Prostate gland (tissue), 2 donors: ENCODE measurements at regions not wholly inside any gene's neighbourhood (a gene's known extent, or its start where the extent isn't known, plus 50 kb on each side); places are given as distances from the start of the nearest gene placed in this dataset.
"Not testable (repeated sequence)": the region's sequence is repeated elsewhere in the genome, so short reads cannot be mapped to it uniquely, and the experiment has no call there.

Source experiments
- POLR2A ChIP-seq: fragments of 450-650 bp; IDR thresholded peaks from one replicate; pipeline ENCODE4 v1.6.1; 2016; ENCODE audit warnings: antibody characterized with exemption, mild to moderate bottlenecking
- POLR2AphosphoS5 ChIP-seq: sonication (generic); formaldehyde crosslinking; IDR thresholded peaks from one replicate; pipeline ENCODE4 v1.6.1; 2017; ENCODE audit warnings: antibody characterized with exemption
- TF ChIP-seq, protein P1 (sequence below), 4 experiments: fragments of 200-600 bp in 2 of 4; fragments of 450-650 bp in 2 of 4; sonication (generic) in 2 of 4; IDR thresholded peaks; 1 replicate in 3 of 4; 2 replicates in 1 of 4; pipeline ENCODE4 v1.5.1; 2016 to 2019; ENCODE audit warnings: antibody characterized with exemption in 4 of 4, mild to moderate bottlenecking in 2 of 4, moderate library complexity in 2 of 4

DNA sequence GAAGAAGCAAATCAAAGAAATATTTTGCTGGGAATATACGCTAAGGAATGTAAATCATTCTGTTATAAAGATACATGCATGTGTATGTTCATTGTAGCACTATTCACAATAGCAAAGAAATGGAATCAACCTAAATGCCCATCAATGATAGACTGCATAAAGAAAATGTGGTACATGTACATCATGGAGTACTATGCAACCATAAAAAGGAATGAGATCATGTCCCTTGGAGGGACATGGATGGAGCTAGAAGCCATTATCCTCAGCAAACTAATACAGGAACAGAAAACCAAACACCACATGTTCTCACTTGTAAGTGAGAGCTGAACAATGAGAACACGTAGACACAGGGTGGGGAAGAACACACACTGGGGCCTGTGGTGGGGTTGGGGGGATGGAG lies 100.7 kb downstream of the FOXD2 start:
- TF ChIP-seq, protein P1, sequence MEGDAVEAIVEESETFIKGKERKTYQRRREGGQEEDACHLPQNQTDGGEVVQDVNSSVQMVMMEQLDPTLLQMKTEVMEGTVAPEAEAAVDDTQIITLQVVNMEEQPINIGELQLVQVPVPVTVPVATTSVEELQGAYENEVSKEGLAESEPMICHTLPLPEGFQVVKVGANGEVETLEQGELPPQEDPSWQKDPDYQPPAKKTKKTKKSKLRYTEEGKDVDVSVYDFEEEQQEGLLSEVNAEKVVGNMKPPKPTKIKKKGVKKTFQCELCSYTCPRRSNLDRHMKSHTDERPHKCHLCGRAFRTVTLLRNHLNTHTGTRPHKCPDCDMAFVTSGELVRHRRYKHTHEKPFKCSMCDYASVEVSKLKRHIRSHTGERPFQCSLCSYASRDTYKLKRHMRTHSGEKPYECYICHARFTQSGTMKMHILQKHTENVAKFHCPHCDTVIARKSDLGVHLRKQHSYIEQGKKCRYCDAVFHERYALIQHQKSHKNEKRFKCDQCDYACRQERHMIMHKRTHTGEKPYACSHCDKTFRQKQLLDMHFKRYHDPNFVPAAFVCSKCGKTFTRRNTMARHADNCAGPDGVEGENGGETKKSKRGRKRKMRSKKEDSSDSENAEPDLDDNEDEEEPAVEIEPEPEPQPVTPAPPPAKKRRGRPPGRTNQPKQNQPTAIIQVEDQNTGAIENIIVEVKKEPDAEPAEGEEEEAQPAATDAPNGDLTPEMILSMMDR (IDR thresholded peaks at IDR 0.05): not testable (repeated sequence)
- TF ChIP-seq POLR2A, POLR2AphosphoS5: not testable (repeated sequence)
